ENCODE measurements at regions not wholly inside any gene's neighbourhood (a gene's known extent, or its start where the extent isn't known, plus 50 kb on each side); places are given as distances from the start of the nearest gene placed in this dataset.

DNA sequence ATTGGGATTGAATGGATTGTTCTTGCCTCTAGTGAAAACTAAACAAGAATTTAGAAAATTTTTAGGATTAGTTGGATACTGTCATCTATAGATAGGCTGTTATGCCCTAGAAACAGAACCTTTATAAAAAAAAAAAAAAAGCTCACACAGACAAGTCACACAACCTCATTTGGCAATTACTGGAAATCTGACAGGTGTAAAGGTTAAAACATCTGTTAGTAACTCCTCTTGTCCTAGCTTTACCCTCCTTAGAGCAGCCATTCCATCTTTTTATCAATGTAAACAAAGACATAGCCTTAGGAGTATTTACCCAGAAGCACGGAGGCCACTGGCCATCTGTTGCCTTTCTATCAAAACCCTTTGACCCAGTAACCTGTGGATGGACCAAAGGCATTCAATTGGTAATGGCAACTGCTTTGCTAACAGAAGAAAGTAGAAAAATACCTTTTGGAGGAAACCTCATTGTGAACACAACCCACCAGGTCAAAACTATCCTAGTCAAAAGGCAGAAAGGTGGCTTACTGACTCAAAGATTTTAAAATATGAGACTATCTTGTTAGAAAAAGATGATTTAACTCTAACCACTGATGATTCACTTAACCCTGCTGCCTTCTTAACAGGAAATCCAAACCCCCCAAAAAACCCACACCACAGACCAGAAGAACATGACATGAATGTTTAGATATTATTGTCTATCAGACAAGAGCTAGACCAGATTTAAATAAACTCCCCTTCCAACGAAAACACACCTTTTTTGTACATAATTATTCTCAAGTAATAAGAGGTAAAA, 357.2 kb upstream of the HSFY2 start:
- Histone ChIP-seq H3K9me3 (ENCODE audit: control insufficient read depth in 1 of 2, insufficient read depth in 1 of 2, low read length in 2 of 2) (no peaks in the 10 kb centered on the region), H3K4me1 (ENCODE audit: insufficient read depth, low read length) (no peaks in the 10 kb centered on the region), H3K4me3 (ENCODE audit: low read length) (no peak overlapping the region), H3K27ac (ENCODE audit: low read depth in 1 of 2, low read length in 2 of 2) (no peak overlapping the region), H3K27me3 (ENCODE audit: control insufficient read depth in 1 of 2, insufficient read depth in 2 of 2, low read length in 2 of 2) (no peaks in the 10 kb centered on the region), H3K36me3 (ENCODE audit: insufficient read depth, low read length) (no peaks in the 10 kb centered on the region)
- CTCF ChIA-PET: no interaction called here
- H3K27ac Mint-ChIP-seq: no peak overlapping the region
- DNase-seq: peak in 1 of 14 experiments; percentile 2
- no peak overlapping the region for H3K4me3 Mint-ChIP-seq
- no peaks in the 10 kb centered on the region for H3K36me3 Mint-ChIP-seq (ENCODE audit: low read depth)
- TF ChIP-seq, protein P1, sequence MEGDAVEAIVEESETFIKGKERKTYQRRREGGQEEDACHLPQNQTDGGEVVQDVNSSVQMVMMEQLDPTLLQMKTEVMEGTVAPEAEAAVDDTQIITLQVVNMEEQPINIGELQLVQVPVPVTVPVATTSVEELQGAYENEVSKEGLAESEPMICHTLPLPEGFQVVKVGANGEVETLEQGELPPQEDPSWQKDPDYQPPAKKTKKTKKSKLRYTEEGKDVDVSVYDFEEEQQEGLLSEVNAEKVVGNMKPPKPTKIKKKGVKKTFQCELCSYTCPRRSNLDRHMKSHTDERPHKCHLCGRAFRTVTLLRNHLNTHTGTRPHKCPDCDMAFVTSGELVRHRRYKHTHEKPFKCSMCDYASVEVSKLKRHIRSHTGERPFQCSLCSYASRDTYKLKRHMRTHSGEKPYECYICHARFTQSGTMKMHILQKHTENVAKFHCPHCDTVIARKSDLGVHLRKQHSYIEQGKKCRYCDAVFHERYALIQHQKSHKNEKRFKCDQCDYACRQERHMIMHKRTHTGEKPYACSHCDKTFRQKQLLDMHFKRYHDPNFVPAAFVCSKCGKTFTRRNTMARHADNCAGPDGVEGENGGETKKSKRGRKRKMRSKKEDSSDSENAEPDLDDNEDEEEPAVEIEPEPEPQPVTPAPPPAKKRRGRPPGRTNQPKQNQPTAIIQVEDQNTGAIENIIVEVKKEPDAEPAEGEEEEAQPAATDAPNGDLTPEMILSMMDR (IDR thresholded peaks at IDR 0.05): no peak
- POLR2A ChIA-PET: no interaction called here
- no peaks in the 10 kb centered on the region for H3K9me3 Mint-ChIP-seq
- no peaks in the 10 kb centered on the region for H3K4me1 Mint-ChIP-seq (ENCODE audit: low read depth)
- no peak for ATAC-seq (ENCODE audit: poor library complexity)
- intact Hi-C loops (cut with DNase I, micrococcal nuclease): no loop called here
- no peaks in the 10 kb centered on the region for H3K27me3 Mint-ChIP-seq

GRCh38 chrY:19126889-19127288, 353.4 kb upstream of the HSFY2 start:
- Histone ChIP-seq H3K27me3 (ENCODE audit: control insufficient read depth in 1 of 2, insufficient read depth in 2 of 2, low read length in 2 of 2) (no peaks in the 10 kb centered on the region), H3K4me3 (ENCODE audit: low read length) (no peak overlapping the region), H3K36me3 (ENCODE audit: insufficient read depth, low read length) (no peaks in the 10 kb centered on the region), H3K4me1 (ENCODE audit: insufficient read depth, low read length) (no peaks in the 10 kb centered on the region), H3K27ac (ENCODE audit: low read depth in 1 of 2, low read length in 2 of 2) (no peak overlapping the region), H3K9me3 (ENCODE audit: control insufficient read depth in 1 of 2, insufficient read depth in 1 of 2, low read length in 2 of 2) (no peaks in the 10 kb centered on the region)
- no peaks in the 10 kb centered on the region for H3K27me3 Mint-ChIP-seq
- no peaks in the 10 kb centered on the region for H3K9me3 Mint-ChIP-seq
- POLR2A ChIA-PET: no interaction called here
- CTCF ChIA-PET: no interaction called here
- no peak overlapping the region for H3K4me3 Mint-ChIP-seq
- no peaks in the 10 kb centered on the region for H3K4me1 Mint-ChIP-seq (ENCODE audit: low read depth)
- no peak overlapping the region for H3K27ac Mint-ChIP-seq
- no peaks in the 10 kb centered on the region for H3K36me3 Mint-ChIP-seq (ENCODE audit: low read depth)
- TF ChIP-seq, protein P1 (IDR thresholded peaks at IDR 0.05): no peak
- intact Hi-C loops (cut with DNase I, micrococcal nuclease): no loop called here
- ATAC-seq (ENCODE audit: poor library complexity) (no peak), DNase-seq (no peak)

- no peak overlapping the region for H3K27ac Mint-ChIP-seq
- TF ChIP-seq, protein P1 (IDR thresholded peaks at IDR 0.05): no peak
- H3K36me3 Mint-ChIP-seq (ENCODE audit: low read depth): no peaks in the 10 kb centered on the region
- Histone ChIP-seq H3K4me3 (ENCODE audit: low read length) (no peak overlapping the region), H3K27ac (ENCODE audit: low read depth in 1 of 2, low read length in 2 of 2) (no peak overlapping the region), H3K4me1 (ENCODE audit: insufficient read depth, low read length) (no peaks in the 10 kb centered on the region), H3K36me3 (ENCODE audit: insufficient read depth, low read length) (no peaks in the 10 kb centered on the region), H3K9me3 (ENCODE audit: control insufficient read depth in 1 of 2, insufficient read depth in 1 of 2, low read length in 2 of 2) (no peaks in the 10 kb centered on the region), H3K27me3 (ENCODE audit: control insufficient read depth in 1 of 2, insufficient read depth in 2 of 2, low read length in 2 of 2) (no peaks in the 10 kb centered on the region)
- intact Hi-C loops (cut with DNase I, micrococcal nuclease): no loop called here
- CTCF ChIA-PET: no interaction called here
- H3K4me1 Mint-ChIP-seq (ENCODE audit: low read depth): no peaks in the 10 kb centered on the region
- H3K9me3 Mint-ChIP-seq: no peaks in the 10 kb centered on the region
- POLR2A ChIA-PET: no interaction called here
- no peak for DNase-seq
- H3K4me3 Mint-ChIP-seq: no peak overlapping the region
- ATAC-seq (ENCODE audit: poor library complexity): no peak
- no peaks in the 10 kb centered on the region for H3K27me3 Mint-ChIP-seq
Measured at GRCh38 chrY:19124609-19125008, 351.1 kb upstream of the HSFY2 start.

Measured in CD4-positive, alpha-beta T cell (primary cell).